Heart left ventricle (tissue), 16 donors: ENCODE measurements at regions not wholly inside any gene's neighbourhood (a gene's known extent, or its start where the extent isn't known, plus 50 kb on each side); places are given as distances from the start of the nearest gene placed in this dataset.

Source experiments
- ATAC-seq, 4 donors: fragments of 200-7000 bp; cut with Tn5 transposase; one replicate each; pipeline ENCODE4 v1.9.1; 2020 to 2022; ENCODE audit warnings: moderate library complexity in 4 of 4, mild to moderate bottlenecking in 3 of 4, moderate number of reproducible peaks in 1 of 4
- DNase-seq, 5 donors: peaks; one replicate each; pipeline ENCODE4 v3.0.0-alpha.2; 2020
- H3K27ac ChIP-seq, 12 donors: fragments of 200-600 bp; sonication (generic) in 4 of 12; one replicate each; pipeline versions ENCODE4 v1.5.0 to v1.8.0; 2016 to 2022; ENCODE audit warnings: mild to moderate bottlenecking in 2 of 12
- H3K27me3 ChIP-seq, 9 donors: fragments of 200-600 bp; sonication (generic) in 2 of 9; one replicate each; pipeline versions ENCODE4 v1.5.1 to v1.8.0; 2016 to 2022; ENCODE audit warnings: mild to moderate bottlenecking in 3 of 9
- H3K36me3 ChIP-seq, 9 donors: fragments of 200-600 bp; sonication (generic) in 2 of 9; one replicate each; pipeline versions ENCODE4 v1.5.0 to v1.8.0; 2018 to 2022; ENCODE audit warnings: mild to moderate bottlenecking in 2 of 9
- H3K4me1 ChIP-seq, 12 donors: fragments of 200-600 bp; sonication (generic) in 4 of 12; one replicate each; pipeline versions ENCODE4 v1.5.0 to v1.8.0; 2016 to 2022; ENCODE audit warnings: mild to moderate bottlenecking in 3 of 12
- H3K4me3 ChIP-seq, 12 donors: fragments of 200-600 bp; sonication (generic) in 4 of 12; one replicate each; pipeline versions ENCODE4 v1.5.0 to v1.8.0; 2017 to 2022; ENCODE audit warnings: mild to moderate bottlenecking in 9 of 12, moderate library complexity in 4 of 12
- H3K9me3 ChIP-seq, 12 donors: fragments of 200-600 bp; sonication (generic) in 4 of 12; one replicate each; pipeline versions ENCODE4 v1.5.0 to v1.8.0; 2016 to 2022; ENCODE audit warnings: mild to moderate bottlenecking in 1 of 12
- POLR2A ChIP-seq, 2 donors: fragments of 450-650 bp; IDR thresholded peaks; one replicate each; pipeline ENCODE4 v1.6.1; 2017; ENCODE audit warnings: antibody characterized with exemption in 2 of 2, mild to moderate bottlenecking in 2 of 2, moderate library complexity in 2 of 2
- WGBS, 4 donors: extraction: QIAGEN DNeasy Blood & Tissue Kit in 2 of 4; methylation state at CpG; one replicate each; pipeline versions ENCODE4 v1.1.5 to v1.1.7; 2013 to 2018; 5-methylcytosine and 5-hydroxymethylcytosine counted together
- intact Hi-C, 10 donors: fragments of 100-400 bp; cut with DNase I; formaldehyde crosslinking; loops; one replicate each; pipeline versions ENCODE4 v1.11.1 to v1.14.2; 2022
- TF ChIP-seq, protein P1 (sequence below), 12 donors: fragments of 200-600 bp; sonication (generic) in 4 of 12; IDR thresholded peaks; one replicate each; pipeline versions ENCODE4 v1.5.0 to v1.8.0; 2018 to 2022; ENCODE audit warnings: antibody characterized with exemption in 12 of 12, mild to moderate bottlenecking in 5 of 12
- donor health status: ischemic (EF 13 %, LVEDD 7.1; RV severe dilation, severe dysfunction).
- donor health status: healthy with polysubstance abuse.
- donor health status: DM: no; HTN: yes; CAD: no.
- donor health status: DM: no; HTN: no; CAD: no.
- donor health status: ischemic (EF 25% LVEDD 6.9; RV normal size, moderate dysfunction).
- donor health status: ischemic (EF 25% LVEDD 5.7; RV mildly dilated, moderate dysfunction).
- donor health status: healthy.
- donor health status: DM: yes; HTN: yes; CAD: no.
- donor health status: ischemic (EF 35%, LVEDD 5.7; RV mildly dilated, moderate dysfunction).
- donor health status: nonischemic (EF 11% LVEDD 7.7; RV severe dilation, severe dysfunction).
- donor health status: DM: yes; HTN: yes; CAD: no.
- donor health status: PGD.
- donor health status: ischemic (EF 29% LVEDD 5.4; RV normal size, mild dysfunction).
- donor health status: nonischemic (EF 23%, LVEDD 6.1; RV moderate dilation, normal function).

DNA sequence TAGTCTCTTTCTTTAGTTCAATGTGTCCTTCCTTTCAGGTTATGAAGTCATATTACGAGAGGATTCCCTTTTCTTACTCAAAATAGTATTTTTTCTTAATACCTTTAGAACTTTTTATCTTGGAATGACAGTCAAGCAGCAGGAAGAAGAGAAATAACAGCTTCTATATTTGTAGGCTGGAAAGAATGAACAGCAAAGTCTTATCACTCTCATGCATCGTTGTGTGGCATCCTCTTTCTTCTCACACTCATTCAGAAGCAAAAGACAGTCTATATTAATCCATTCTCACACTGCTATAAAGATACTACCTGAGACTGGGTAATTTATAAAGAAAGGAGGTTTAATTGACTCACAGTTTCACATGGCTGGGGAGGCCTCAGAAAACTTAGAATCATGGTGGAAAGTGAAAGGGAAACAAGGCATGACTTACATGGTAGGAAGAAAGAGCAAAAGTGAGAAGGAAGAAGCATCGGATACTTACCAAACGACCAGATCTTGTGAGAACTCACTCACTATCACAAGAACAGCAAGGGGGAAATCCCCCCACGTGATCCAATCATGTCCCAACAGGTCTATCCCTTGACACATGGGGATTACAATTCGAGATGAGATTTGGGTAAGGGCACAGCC is 1646.1 kb upstream of the CDH6 start:
- ATAC-seq, result no peak
- Histone ChIP-seq H3K4me3 (no peak overlapping the region), H3K36me3 (no peaks in the 10 kb centered on the region), H3K4me1 (no peaks in the 10 kb centered on the region), H3K27ac (no peak overlapping the region), H3K9me3 (peaks cover 0 to 14% (median 0%) of the 10 kb centered on the region in 12 donors), H3K27me3 (no peaks in the 10 kb centered on the region)
- no peak for DNase-seq
- intact Hi-C loops, result no loop called here
- WGBS, 4 donors, result 38 to 50% (median 48%) methylated on average over 6 of the region's 6 CpGs
- TF ChIP-seq, protein P1, sequence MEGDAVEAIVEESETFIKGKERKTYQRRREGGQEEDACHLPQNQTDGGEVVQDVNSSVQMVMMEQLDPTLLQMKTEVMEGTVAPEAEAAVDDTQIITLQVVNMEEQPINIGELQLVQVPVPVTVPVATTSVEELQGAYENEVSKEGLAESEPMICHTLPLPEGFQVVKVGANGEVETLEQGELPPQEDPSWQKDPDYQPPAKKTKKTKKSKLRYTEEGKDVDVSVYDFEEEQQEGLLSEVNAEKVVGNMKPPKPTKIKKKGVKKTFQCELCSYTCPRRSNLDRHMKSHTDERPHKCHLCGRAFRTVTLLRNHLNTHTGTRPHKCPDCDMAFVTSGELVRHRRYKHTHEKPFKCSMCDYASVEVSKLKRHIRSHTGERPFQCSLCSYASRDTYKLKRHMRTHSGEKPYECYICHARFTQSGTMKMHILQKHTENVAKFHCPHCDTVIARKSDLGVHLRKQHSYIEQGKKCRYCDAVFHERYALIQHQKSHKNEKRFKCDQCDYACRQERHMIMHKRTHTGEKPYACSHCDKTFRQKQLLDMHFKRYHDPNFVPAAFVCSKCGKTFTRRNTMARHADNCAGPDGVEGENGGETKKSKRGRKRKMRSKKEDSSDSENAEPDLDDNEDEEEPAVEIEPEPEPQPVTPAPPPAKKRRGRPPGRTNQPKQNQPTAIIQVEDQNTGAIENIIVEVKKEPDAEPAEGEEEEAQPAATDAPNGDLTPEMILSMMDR (IDR thresholded peaks at IDR 0.05), result no peak
- no peak for TF ChIP-seq POLR2A (IDR thresholded peaks at IDR 0.05)

DNA sequence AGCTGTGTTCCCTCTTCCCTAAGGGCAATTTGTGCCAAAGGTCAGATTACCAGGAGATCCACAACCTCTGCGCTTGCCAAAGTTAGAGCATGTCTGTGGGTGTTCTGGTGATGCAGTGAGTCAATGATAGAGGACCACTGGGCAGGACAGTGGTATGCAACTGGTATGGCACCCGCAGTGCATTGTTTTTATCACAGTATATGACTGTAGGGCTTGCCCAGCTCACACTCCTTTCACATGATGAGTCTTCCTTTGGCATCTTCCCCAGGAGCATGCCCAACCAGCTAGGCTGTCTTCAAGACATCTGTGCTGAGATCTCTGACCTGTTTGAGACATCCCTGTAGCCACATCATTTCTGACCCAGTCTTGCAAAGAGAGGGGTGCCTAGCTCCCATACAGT is 1650.0 kb upstream of the CDH6 start:
- Histone ChIP-seq H3K9me3 (peaks cover 0 to 14% (median 0%) of the 10 kb centered on the region in 12 donors), H3K27ac (no peak overlapping the region), H3K4me3 (no peak overlapping the region), H3K36me3 (no peaks in the 10 kb centered on the region), H3K27me3 (no peaks in the 10 kb centered on the region), H3K4me1 (no peaks in the 10 kb centered on the region)
- ATAC-seq (no peak), DNase-seq (no peak)
- TF ChIP-seq POLR2A (IDR thresholded peaks at IDR 0.05), result no peak
- WGBS, 4 donors, result 63 to 81% (median 71%) methylated on average over 2 of the region's 2 CpGs
- intact Hi-C loops, result no loop called here

DNA sequence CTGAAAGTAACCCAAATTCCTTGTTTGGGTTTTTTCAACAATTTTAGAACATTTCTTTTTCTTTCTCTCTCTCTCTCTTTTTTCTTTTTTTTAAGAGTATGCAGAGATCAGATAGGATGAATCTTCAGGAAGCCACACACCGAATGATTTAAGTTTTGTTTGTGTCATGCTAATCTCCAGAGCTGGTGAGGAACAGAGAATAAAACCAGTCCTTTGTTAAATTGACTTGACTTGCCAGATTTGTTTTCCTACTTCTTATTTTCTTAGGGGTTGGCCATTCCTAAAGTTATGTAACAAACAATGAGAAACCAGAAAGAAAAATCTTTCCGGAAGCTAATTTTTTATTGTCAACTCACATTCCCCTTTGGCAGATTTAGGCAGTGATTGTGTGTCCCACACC is 1669.3 kb upstream of the CDH6 start:
- WGBS, 4 donors, result 41 to 53% (median 47%) methylated on average over 2 of the region's 2 CpGs
- no peaks in the 10 kb centered on the region for H3K36me3 ChIP-seq
- TF ChIP-seq POLR2A (IDR thresholded peaks at IDR 0.05), result no peak
- TF ChIP-seq, protein P1 (IDR thresholded peaks at IDR 0.05), result no peak
- H3K9me3 ChIP-seq, result peaks cover 0 to 15% (median 0%) of the 10 kb centered on the region in 12 donors
- H3K4me1 ChIP-seq, result no peaks in the 10 kb centered on the region
- H3K27ac ChIP-seq, result no peak overlapping the region
- intact Hi-C loops, result no loop called here
- DNase-seq (no peak), ATAC-seq (no peak)
- H3K27me3 ChIP-seq, result no peaks in the 10 kb centered on the region
- H3K4me3 ChIP-seq, result no peak overlapping the region

DNA sequence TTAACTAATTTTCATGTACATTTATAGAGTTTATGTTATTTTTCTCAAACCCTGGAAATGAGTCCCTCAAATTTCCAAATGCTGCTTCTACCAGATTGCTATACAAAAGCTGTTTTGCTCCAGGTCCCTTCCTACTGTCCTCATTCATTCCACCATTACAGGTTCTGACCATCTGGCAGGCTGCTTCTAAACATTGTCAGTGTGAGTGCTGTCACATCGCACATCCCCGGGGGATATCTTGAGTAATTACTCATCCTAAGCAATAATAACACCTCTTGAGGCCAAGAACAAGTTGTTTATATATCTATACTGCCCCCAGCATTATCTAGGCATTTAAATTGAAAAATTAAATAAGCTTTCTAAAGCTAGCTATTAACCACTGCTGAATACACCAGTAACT is 1675.3 kb upstream of the CDH6 start:
- intact Hi-C loops, result no loop called here
- H3K27me3 ChIP-seq, result no peaks in the 10 kb centered on the region
- TF ChIP-seq POLR2A (IDR thresholded peaks at IDR 0.05), result no peak
- TF ChIP-seq, protein P1 (IDR thresholded peaks at IDR 0.05), result no peak
- WGBS, 4 donors, result 54 to 79% (median 61%) methylated on average over 2 of the region's 2 CpGs
- no peaks in the 10 kb centered on the region for H3K4me1 ChIP-seq
- H3K4me3 ChIP-seq, result no peak overlapping the region
- H3K36me3 ChIP-seq, result no peaks in the 10 kb centered on the region
- ATAC-seq (no peak), DNase-seq (no peak)
- H3K27ac ChIP-seq, result no peak overlapping the region
- H3K9me3 ChIP-seq, result peaks cover 0 to 7% (median 0%) of the 10 kb centered on the region in 12 donors

DNA sequence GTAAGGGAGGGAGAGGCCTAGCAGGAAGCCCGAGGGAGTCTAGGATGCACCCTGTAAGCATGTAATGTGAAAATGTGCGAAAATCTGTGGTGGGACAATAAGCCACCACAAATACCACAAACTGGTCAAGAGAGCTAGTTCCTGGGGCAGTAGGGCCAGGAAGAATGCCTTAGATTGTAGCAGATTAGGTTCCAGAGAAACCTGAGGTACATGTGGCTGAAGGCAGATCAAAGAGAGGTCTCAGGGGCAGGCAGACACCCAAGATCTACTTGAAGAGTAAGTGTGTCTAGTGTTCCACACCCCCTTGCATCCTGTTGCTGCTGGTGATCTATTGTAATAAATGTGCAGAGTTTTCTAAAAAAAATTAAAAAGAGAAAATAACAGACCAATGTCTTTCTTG is 1677.3 kb upstream of the CDH6 start:
- Histone ChIP-seq H3K4me1 (no peaks in the 10 kb centered on the region), H3K9me3 (peaks cover 0 to 6% (median 0%) of the 10 kb centered on the region in 12 donors), H3K27me3 (no peaks in the 10 kb centered on the region), H3K4me3 (no peak overlapping the region), H3K36me3 (no peaks in the 10 kb centered on the region), H3K27ac (no peak overlapping the region)
- TF ChIP-seq, protein P1 (IDR thresholded peaks at IDR 0.05), result no peak
- TF ChIP-seq POLR2A (IDR thresholded peaks at IDR 0.05), result no peak
- intact Hi-C loops, result no loop called here
- 75 to 89% (median 86%) methylated on average over 2 of the region's 2 CpGs for WGBS, 4 donors
- ATAC-seq (no peak), DNase-seq (no peak)
